ENCODE measurements at regions not wholly inside any gene's neighbourhood (a gene's known extent, or its start where the extent isn't known, plus 50 kb on each side); places are given as distances from the start of the nearest gene placed in this dataset.

DNA sequence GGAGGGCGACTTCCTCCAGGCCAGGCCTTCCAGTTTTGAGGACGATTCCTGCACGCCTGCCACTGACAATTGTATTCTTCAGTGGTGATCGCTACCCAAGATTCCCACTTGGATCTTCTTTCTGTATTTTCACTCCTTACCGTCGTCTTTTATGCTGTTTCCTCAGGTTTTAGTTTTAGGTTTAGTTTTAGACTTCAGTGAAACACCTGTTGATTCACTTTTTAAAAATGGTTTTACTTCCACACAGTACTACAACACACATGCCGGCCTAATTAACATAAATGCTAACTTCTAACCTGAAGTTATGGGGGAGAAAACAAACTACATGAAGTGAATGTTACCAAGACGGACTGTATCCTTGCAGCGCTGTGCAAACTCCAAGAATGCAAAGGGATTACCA is 530.6 kb upstream of the MGMT start:
- no peak for DNase-seq (ENCODE audit: extremely low read depth in 1 of 2, low read depth in 1 of 2)

DNA sequence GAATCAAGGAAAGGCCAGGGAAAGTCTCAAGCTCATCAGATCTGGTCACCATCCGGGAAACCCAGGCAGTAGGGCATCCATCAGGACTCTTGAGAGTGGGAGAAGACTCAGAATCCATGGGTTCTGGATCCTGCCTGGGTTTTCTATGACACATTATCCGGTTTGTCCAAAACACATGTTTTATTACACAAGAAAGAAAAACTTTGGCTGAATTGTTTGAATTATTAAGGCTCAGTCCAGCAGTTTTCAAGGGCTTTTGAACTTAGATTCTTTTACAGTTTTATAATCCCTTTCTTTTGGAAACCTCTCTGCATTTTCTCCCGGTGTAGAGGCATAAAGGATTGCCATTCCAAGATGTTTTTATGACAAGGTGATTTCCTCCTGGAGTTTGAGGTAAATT is 528.5 kb upstream of the MGMT start:
- DNase-seq (ENCODE audit: extremely low read depth in 1 of 2, low read depth in 1 of 2): no peak

DNA sequence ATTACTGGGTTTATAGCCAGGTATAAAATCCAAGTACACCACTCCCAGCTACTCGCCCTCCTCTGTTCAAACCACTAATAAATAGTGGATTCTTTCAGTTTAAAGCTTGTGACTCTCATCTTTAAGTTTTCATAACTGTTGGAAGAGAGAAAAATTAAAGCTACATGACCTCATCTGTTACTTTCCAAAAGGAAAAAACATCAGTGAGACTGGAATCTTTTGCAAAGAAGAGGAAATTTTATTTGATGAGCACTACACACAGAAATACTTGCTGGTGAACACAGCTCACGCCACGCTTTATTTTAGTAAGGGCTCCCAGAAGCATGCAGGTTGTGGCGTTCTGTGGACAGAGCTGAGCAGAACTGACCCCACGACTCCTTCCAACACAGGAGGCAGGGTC is 527.0 kb upstream of the MGMT start:
- DNase-seq (ENCODE audit: extremely low read depth in 1 of 2, low read depth in 1 of 2): no peak

DNA sequence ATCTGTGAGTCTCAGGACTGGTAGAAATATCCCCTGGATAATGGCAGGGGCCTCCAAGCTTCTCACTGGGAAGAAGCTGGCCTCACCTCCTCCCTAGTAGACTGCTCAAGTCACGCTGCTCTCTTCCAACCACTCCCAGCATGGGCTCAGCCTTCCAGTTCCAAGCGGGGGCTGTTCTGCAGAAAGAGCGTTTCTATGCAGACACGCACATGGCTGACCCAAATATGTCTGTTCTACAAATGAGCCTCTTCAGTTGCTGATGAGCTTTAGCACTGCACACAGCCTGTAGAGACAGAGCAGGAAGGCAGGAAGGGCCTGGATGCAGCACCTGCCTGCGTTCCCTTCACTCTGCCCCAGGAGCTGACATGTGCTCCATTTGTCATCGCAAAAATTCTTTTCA is 523.9 kb upstream of the MGMT start:
- DNase-seq (ENCODE audit: extremely low read depth in 1 of 2, low read depth in 1 of 2): no peak

DNA sequence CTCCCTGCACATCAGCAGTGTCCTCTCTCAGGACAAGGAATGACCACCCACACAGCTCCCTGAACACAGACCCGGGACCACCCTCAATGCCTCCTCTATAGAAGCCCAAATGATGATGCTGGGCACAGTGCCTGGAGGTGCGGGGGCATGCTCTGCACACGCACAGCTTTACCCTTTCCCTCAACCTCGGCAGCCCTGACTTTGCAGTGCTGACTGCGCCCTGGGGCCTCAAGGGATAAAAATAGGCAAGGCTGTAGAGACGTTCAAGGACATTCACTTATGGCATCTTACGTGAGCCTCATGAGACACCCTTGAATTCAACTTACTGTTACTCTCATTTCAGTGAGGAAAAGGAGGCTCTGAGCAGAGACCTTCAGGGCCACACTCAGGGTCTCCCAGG is 521.6 kb upstream of the MGMT start:
- DNase-seq (ENCODE audit: extremely low read depth in 1 of 2, low read depth in 1 of 2): no peak

DNA sequence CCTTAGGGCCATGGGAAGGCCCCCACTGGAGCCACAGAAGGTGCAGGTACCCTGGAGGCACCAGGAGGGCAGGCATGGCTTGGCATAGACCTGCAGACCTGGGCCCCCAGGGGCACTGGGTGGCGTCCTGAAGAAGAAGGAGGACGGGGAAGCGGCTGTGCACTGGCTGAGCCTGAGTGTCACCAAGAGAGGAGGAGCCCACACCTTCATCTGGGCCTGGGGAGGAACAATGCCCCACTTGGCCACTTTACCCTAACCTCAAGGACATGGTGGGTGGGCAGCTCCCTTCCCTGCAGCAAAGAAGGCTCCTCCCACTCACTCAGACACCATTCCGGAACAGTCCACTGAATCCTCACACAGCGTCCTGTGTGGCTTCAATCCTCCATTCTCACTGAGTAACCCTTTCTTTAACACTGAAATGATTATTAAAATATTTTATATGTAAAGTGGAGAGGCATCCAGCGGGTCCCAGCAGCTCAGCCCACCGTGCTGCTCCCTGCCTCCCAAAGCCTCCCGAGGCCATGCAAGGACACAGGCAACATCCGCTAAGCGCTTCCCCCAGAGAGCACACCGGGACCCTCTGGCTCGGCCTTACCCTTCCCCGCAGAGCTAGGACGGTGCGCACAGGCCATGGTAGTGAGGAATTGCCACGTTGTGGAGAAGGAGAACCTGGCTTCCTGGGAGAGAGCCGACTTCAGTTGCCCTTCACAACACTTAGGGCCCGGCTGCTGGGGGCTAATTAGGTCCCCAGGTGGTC is 516.7 kb upstream of the MGMT start:
- no peak for DNase-seq (ENCODE audit: extremely low read depth in 1 of 2, low read depth in 1 of 2)

DNA sequence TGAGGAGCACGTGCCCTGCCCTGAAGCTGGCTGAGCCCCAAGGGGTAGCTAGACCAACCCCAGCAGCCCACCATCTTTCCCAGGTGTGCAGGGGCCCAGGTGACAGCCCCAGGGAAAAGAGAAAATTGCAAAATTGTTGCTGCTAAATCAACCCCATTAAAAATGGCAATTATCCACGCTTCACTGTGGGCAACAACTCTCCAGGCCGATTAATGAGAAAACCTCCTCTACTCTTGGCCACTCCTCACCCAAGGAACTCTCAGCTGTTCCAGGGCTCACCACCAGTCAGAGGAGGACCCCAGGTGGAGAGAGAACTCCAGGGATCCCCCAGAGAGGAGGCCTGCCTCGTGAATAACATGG is 516.1 kb upstream of the MGMT start:
- no peak for DNase-seq (ENCODE audit: extremely low read depth in 1 of 2, low read depth in 1 of 2)

DNA sequence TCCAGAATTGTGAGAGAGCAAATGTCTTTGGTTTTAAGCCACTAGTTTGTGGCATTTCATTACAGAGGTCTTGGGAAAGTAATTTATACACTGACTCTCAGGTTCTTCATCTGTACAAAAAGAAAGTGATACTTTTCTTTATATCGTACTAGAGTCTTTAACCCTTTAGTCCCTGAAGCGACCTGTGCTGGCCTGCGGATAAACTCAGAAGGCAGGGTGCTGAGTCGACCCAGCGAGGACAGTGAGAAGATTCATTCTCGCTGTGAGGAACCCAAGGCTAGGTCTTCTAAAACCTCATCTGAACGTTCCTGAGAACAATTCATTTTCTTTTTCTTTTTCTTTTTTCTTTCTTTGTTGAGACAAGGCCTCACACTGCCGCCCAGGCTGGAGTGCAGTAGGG is 514.2 kb upstream of the MGMT start:
- DNase-seq (ENCODE audit: extremely low read depth in 1 of 2, low read depth in 1 of 2): no peak

DNA sequence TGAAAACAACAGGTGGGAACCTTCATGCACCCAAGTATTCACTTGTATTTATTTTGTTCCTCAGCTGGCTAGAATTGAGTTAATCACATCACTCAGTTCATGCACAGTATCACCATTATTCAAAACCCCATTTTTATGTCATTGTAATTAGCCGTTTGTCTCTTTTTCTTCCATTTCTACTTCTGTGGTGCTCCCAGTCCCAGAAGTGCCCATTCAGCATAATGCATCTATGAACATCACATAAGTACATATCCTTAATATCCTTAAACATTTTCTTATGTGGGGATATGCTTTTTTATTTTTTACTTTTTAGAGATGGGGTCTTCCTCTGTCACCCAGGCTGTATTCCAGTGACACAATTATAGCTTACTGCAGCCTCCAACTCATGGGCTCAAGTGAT is 510.9 kb upstream of the MGMT start:
- DNase-seq (ENCODE audit: extremely low read depth in 1 of 2, low read depth in 1 of 2): no peak

DNA sequence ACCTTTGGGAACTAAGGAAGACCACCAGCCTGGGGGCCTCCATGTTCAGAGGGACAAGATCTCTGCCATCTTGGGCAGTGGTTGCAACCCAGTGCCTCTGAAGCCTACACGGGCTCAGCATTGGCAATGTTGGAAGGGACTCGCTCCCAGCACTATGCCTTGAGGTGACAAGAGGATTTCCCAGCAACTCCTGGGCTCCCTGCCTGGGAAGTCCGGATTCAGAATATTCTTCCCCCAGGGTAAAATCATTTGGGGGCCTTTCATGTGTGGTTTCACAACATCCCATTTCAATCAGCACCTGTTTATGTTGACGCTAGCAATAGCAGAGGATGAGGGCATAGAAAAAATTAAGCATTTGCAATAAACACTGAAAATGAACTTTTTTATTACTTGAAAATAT is 509.8 kb upstream of the MGMT start:
- no peak for DNase-seq (ENCODE audit: extremely low read depth in 1 of 2, low read depth in 1 of 2)

DNA sequence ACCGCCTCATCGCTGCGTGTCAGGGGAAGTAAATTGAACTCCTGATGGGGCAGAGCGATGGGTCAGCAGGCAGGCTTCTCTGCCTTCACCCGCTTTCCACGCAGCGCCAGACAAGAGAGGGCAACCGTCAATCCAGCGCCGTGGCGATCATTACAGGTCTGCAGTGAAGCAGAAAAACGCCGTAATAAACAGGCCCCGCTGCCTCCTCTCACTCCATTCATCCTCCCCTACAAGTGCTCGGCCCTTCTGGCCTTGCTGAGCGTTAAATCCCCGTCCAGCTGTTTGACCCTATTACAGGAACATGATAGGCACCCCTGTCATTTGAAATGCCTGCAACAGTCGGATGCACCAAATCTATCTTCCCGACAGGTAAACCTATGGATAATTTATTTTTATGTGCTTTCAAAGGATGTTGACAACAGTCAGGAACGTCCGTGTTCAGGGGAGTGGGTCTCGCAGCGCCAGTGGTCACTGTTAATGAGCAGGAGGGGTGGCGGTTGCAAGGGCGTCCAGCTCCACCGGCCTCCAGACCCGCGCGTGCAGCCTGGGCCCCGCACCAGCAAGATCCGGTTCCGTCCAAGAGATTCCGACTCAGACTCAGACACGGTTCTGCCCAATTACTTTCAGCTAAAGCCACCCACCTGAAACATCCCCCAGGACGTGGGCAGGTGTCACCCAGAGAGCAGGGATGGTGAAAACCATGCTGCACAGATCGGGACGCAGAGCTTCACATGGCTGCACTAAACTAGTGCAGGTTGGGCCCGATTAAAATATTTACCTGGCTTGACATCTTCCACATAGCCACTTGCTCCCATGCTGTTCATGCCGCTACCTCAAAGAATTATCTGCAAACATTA is 508.0 kb upstream of the MGMT start:
- no peak for DNase-seq (ENCODE audit: extremely low read depth in 1 of 2, low read depth in 1 of 2)

DNA sequence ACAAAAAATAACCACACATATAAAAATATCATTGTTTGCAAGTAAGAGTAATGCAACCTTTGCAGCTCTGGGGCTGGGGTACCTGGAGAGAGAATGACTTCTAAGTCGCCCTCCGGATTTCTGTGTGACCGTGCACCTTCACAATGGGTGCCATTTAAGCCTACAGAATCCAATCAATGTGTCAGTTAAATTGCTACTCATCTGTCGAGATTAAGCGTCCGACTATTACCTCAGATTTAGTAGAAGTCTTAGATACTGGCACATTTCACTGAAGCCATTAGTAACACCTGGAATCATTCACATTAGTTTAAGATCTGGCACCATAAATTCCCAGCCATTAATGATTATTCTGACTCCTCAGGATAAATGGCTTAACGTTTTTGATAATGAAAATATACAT is 507.3 kb upstream of the MGMT start:
- DNase-seq (ENCODE audit: extremely low read depth in 1 of 2, low read depth in 1 of 2): no peak

DNA sequence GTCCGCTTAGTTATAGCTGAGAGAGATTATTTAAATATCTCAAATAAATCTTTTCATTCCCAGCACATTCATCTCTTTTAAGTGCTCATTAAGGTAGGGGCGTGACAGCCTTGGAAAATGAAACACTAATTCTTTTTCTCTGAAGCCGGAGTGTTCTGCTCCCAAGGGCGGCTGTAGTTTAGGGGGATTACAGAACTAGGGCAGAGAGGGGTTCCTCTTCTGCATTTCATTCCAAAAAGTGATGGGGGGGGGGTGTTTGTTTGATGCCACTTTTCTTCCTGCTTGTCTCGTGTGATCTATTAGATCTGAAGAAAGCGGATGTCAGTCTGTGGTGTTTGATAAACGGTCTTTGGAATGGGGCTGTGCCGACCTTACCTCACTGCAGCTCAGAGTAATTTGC is 506.5 kb upstream of the MGMT start:
- no peak for DNase-seq (ENCODE audit: extremely low read depth in 1 of 2, low read depth in 1 of 2)

DNA sequence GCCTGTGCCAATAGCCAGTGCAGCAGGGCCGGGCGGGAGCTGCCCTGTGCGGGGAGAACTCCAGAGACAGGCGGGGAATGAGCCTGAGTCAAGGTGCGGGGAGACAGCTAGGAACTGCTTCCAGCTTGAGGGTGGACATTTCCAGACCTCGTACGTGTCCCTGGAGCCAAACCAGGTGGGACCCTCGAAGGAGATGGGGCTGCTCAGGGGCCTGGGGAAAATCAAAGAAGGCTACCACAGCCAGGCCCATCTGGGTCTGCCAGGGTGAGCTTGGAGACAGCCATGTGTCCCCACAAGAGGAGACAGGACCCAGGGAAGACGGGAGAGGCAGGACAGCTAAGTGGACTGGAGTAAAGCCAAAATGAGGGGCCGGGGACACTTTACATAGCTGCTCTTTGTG is 504.9 kb upstream of the MGMT start:
- DNase-seq (ENCODE audit: extremely low read depth in 1 of 2, low read depth in 1 of 2): no peak

DNA sequence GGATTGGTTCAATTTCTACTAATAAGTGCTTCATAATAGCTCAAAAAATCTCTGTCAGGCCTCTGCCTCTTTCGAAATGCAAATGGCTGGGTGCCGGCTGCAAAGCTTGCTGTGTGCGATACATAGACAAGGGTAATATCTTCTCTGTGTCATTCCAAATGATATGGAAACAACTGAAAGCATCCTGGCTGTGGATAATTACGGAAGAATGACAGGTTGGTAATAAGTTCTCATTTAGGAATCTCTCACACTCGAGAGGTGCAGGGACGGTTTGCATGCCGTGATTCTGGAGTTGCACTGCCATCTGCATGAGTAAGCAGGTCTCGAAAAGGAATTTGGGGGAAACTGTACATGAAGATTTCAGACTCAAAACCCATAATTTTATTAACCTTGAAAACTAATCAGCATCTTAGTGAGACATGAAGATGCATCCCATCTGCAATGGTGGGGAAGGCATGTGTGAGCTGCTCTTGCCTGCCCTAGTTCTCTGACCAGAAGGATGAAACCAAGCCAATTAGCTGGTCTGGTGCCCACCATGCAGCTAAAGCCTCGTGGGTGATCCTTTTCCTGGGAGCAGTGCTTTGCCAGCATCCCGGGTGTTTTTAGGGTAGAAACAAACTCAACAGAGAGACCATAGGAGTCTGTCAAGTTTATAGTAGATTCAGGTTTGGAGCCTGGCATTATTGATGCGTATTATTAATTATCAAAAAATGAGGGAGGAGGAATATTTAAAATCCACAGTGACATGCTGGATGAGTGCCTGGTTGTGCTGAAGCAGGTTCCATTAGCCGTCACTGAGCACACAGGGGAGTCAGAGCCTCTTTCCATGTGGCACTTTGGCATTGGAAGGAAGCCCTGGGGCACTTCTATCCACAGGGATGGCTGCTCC is 503.6 kb upstream of the MGMT start:
- no peak for DNase-seq (ENCODE audit: extremely low read depth in 1 of 2, low read depth in 1 of 2)

DNA sequence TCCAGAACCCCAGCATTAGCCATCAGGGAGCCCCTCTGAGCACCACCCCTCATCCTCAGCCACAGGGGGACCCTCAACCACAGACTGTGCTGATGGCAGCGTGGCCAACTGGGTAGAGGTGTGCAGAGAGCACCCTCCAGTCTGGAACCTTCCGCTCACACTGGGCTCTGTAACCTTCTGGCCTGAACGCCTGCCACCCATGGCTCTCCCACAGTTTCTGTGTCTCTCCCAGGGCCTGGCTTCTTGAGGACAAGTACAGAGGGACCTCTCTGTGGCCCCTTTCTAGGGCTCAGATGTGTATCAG is 503.0 kb upstream of the MGMT start:
- DNase-seq (ENCODE audit: extremely low read depth in 1 of 2, low read depth in 1 of 2): no peak

DNA sequence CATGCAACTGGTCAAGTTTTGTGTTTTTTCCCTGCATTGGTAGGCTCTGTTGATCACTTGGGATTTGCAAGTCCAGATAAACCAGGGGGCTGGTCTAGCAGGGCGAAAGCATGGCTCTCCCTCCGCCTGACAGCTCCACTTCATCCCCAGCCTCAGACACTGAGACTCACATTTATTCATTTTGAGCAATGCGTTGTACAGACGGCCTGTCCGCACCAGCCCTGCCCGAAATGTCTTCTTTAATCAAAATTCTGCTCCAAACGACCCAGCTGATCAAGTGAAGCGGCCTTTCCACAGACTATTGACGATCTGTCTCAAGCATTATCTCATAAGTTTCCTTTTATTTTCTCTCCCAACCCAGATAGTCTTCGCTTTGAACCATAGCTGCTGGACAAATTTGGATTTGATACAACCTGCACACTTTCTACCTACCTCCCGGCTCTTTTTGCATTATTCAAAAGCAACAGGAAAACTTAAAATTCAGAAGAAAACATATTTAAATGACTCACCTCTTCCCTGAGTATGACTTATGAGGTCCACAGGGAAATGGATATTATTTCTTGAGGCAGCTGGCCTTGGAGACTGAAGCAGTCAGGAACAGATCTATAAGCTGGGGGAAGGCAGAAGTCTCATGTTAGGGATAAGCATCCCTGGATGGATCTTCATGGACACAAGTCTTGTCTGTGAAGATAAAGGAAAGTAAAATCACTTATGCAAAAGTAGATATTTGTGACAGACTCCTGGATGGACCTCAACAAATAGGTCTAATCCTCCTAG is 498.9 kb upstream of the MGMT start:
- no peak for DNase-seq (ENCODE audit: extremely low read depth in 1 of 2, low read depth in 1 of 2)

DNA sequence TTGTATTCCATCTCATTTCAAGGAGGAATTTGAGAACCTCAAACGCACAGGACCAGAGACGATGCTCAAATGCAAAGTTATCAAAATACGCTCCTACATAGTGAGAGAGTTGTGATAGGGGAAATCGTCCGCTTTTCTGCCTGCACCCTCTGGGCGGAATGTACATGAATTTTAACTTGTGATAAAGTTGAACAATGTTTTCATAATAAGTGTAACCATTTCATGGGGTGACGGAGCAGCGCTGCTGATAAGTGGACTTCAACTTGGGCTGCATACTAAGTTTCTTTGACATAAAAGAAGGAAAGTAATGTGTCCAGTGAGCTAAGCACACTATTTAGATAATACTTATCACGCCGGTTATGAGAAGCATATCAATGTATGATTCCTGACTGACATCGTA is 497.5 kb upstream of the MGMT start:
- no peak for DNase-seq (ENCODE audit: extremely low read depth in 1 of 2, low read depth in 1 of 2)

DNA sequence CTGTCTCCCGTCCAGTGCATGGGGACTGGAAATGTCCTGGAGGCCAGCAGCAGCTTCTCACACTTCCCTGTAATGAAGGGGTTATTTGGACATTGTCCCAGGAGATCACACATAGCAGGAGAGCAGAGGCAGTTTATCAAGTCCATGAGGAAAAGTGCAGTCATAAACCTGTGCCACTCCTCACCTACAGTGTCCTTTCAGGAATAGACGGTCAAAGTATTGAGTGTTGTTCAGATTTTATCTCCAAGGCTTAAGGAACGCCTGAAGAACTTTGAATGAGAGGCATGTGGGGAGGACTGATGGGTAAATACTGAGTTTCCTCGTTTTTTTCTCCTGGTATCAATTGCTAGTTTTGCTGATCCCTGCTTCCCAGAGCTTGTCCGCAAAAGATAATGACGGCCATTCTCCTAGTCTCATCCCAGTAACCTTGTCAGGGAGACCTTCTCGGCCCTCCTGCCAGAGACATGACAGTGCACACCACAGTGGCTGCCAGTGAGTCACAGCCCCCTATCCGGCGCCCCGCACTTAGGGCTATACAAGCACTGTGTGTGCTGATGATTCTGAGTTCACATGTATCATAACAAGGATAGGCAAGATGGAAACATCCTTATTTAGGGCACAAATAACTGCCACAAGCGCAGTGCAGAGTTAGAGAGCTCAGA is 495.5 kb upstream of the MGMT start:
- DNase-seq (ENCODE audit: extremely low read depth in 1 of 2, low read depth in 1 of 2): no peak

DNA sequence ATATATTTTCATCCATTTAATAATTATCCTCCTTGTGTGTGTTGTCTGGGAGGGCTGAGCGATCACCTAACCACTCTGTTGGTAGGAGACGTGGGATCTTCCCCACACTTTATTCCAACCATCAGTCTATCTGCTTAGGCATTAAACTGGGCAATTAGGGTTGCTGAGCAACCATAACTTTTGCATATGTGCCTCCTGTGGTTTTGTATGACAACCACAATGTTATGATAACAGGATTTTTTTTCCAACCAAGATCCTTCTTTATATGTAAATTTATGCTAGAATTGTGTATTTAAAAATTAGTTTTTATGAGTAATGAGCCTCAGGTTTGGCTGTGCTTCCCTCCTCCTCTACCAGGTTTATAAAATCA is 495.0 kb upstream of the MGMT start:
- DNase-seq (ENCODE audit: extremely low read depth in 1 of 2, low read depth in 1 of 2): no peak

DNA sequence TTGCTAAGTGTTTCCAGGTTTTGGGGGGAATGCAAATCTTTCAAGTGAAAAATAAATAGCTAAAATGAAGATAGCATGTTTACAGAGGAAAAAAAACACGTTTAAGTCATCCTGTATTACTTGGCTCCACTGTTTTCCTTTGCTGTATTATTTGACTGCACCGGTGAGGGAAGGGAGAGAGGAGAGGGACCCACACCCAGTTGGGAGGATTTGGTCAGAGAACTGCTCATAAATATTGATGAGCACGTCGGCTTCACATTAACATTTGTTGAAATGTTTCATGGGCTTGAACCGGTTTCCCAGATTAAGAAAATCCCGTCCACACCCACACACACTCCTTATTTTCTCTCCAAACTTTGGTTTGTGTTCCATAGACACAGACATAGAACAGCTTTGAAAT is 493.8 kb upstream of the MGMT start:
- no peak for DNase-seq (ENCODE audit: extremely low read depth in 1 of 2, low read depth in 1 of 2)

All from activated CD8-positive, alpha-beta memory T cell treated with anti-CD3 and anti-CD28 coated beads for 1 hour (primary cell).